Peyer's patch (tissue), 4 donors: ENCODE measurements at regions not wholly inside any gene's neighbourhood (a gene's known extent, or its start where the extent isn't known, plus 50 kb on each side); places are given as distances from the start of the nearest gene placed in this dataset.

Source experiments
- DNase-seq, 3 donors: peaks; one replicate each; pipeline ENCODE4 v3.0.0-alpha.2; 2017 to 2019
- H3K27ac ChIP-seq, 4 donors: fragments of 200-600 bp; sonication (generic); one replicate each; pipeline ENCODE4 v1.5.1; 2016 to 2019
- H3K27me3 ChIP-seq, 2 donors: fragments of 200-600 bp; sonication (generic); one replicate each; pipeline ENCODE4 v1.5.1; 2019
- H3K36me3 ChIP-seq, 3 donors: fragments of 200-600 bp; sonication (generic); one replicate each; pipeline ENCODE4 v1.5.1; 2016 to 2019
- H3K4me1 ChIP-seq, 4 donors: fragments of 200-600 bp; sonication (generic); one replicate each; pipeline ENCODE4 v1.5.1; 2016 to 2019
- H3K4me3 ChIP-seq, 4 donors: fragments of 200-600 bp; sonication (generic); 1 replicate in 3 of 4; 2 replicates in 1 of 4; pipeline ENCODE4 v1.5.1; 2016 to 2019; ENCODE audit warnings: mild to moderate bottlenecking in 1 of 4
- H3K9me3 ChIP-seq, 4 donors: fragments of 200-600 bp; sonication (generic); one replicate each; pipeline ENCODE4 v1.5.1; 2016 to 2019; ENCODE audit warnings: mild to moderate bottlenecking in 1 of 4
- CTCF ChIP-seq, 6 experiments: fragments of 450-650 bp in 4 of 6; fragments of 200-600 bp in 2 of 6; sonication (generic) in 1 of 6; IDR thresholded peaks; one replicate each; pipeline ENCODE4 v1.5.1; 2017 to 2019; ENCODE audit warnings: antibody characterized with exemption in 6 of 6, mild to moderate bottlenecking in 3 of 6, moderate library complexity in 1 of 6
- POLR2A ChIP-seq, 2 donors: fragments of 450-650 bp; IDR thresholded peaks; one replicate each; pipeline ENCODE4 v1.5.1; 2017; ENCODE audit warnings: antibody characterized with exemption in 2 of 2, mild to moderate bottlenecking in 2 of 2, moderate library complexity in 2 of 2

- Histone ChIP-seq H3K9me3 (no peaks in the 10 kb centered on the region), H3K36me3 (no peaks in the 10 kb centered on the region), H3K4me1 (no peaks in the 10 kb centered on the region), H3K4me3 (no peak overlapping the region), H3K27ac (no peak overlapping the region), H3K27me3 (no peaks in the 10 kb centered on the region)
- TF ChIP-seq CTCF (IDR thresholded peaks at IDR 0.05) (no peak), POLR2A (IDR thresholded peaks at IDR 0.05) (no peak)
- no peak for DNase-seq
These were observed 301.3 kb downstream of the TEX13C start for GRCh38 chrX:125620715-125621587.

GRCh38 chrX:125621588-125621927, 301.9 kb downstream of the TEX13C start:
- no peak for TF ChIP-seq CTCF (IDR thresholded peaks at IDR 0.05)
- no peak for TF ChIP-seq POLR2A (IDR thresholded peaks at IDR 0.05)
- Histone ChIP-seq H3K4me3 (no peak overlapping the region), H3K27ac (no peak overlapping the region), H3K27me3 (no peaks in the 10 kb centered on the region), H3K4me1 (no peaks in the 10 kb centered on the region), H3K36me3 (no peaks in the 10 kb centered on the region), H3K9me3 (no peaks in the 10 kb centered on the region)
- DNase-seq = no peak

GRCh38 chrX:125622899-125623298, 303.2 kb downstream of the TEX13C start:
- Histone ChIP-seq H3K4me1 (no peaks in the 10 kb centered on the region), H3K36me3 (no peaks in the 10 kb centered on the region), H3K27ac (no peak overlapping the region), H3K27me3 (no peaks in the 10 kb centered on the region), H3K4me3 (no peak overlapping the region), H3K9me3 (no peaks in the 10 kb centered on the region)
- DNase-seq = no peak
- TF ChIP-seq POLR2A (IDR thresholded peaks at IDR 0.05) = no peak
- TF ChIP-seq CTCF (IDR thresholded peaks at IDR 0.05) = no peak

- TF ChIP-seq POLR2A (IDR thresholded peaks at IDR 0.05) = no peak
- TF ChIP-seq CTCF (IDR thresholded peaks at IDR 0.05) = no peak
- Histone ChIP-seq H3K27ac (no peak overlapping the region), H3K9me3 (no peaks in the 10 kb centered on the region), H3K4me1 (no peaks in the 10 kb centered on the region), H3K27me3 (no peaks in the 10 kb centered on the region), H3K4me3 (no peak overlapping the region), H3K36me3 (no peaks in the 10 kb centered on the region)
- DNase-seq = no peak
These were observed 308.0 kb downstream of the TEX13C start for GRCh38 chrX:125627676-125628075.

GRCh38 chrX:125628435-125628834, 308.8 kb downstream of the TEX13C start:
- Histone ChIP-seq H3K4me1 (no peaks in the 10 kb centered on the region), H3K9me3 (no peaks in the 10 kb centered on the region), H3K36me3 (no peaks in the 10 kb centered on the region), H3K4me3 (no peak overlapping the region), H3K27me3 (no peaks in the 10 kb centered on the region), H3K27ac (no peak overlapping the region)
- TF ChIP-seq CTCF (IDR thresholded peaks at IDR 0.05) = no peak
- no peak for TF ChIP-seq POLR2A (IDR thresholded peaks at IDR 0.05)
- no peak for DNase-seq
